GM12865 (cell line): ENCODE measurements at regions not wholly inside any gene's neighbourhood (a gene's known extent, or its start where the extent isn't known, plus 50 kb on each side); places are given as distances from the start of the nearest gene placed in this dataset.

Source experiments
- DNase-seq: peaks from one replicate; pipeline ENCODE4 v3.0.0; 2010; ENCODE audit warnings: low read depth
- H3K4me3 ChIP-seq: 2 replicates; pipeline ENCODE4 v1.5.1; 2011; ENCODE audit warnings: mild to moderate bottlenecking, low read depth, low read length, control low read depth
- CTCF ChIP-seq: IDR thresholded peaks from 2 replicates; pipeline ENCODE4 v1.5.1; 2011; ENCODE audit warnings: low read length, control low read depth, low read depth, inconsistent platforms; ENCODE audit not compliant: insufficient read depth; ENCODE audit errors: missing control alignments

- H3K4me3 ChIP-seq = no peak overlapping the region
- no peak for DNase-seq
- no peak for TF ChIP-seq CTCF
These were observed 907.5 kb upstream of the SLC10A2 start for GRCh38 chr13:103973740-103974139.

GRCh38 chr13:103969520-103970050 lies 903.4 kb upstream of the SLC10A2 start:
- no peak for DNase-seq
- no peak for TF ChIP-seq CTCF

GRCh38 chr13:103965506-103966243 lies 899.5 kb upstream of the SLC10A2 start:
- H3K4me3 ChIP-seq = no peak overlapping the region
- TF ChIP-seq CTCF = no peak
- DNase-seq = no peak

More at GRCh38 chr13:103969520-103970050, 903.4 kb upstream of the SLC10A2 start:
- H3K4me3 ChIP-seq = no peak overlapping the region

GRCh38 chr13:103961784-103962183 lies 895.6 kb upstream of the SLC10A2 start:
- no peak for DNase-seq
- H3K4me3 ChIP-seq = no peak overlapping the region
- TF ChIP-seq CTCF = no peak

GRCh38 chr13:103961129-103961528 lies 894.9 kb upstream of the SLC10A2 start:
- TF ChIP-seq CTCF = no peak
- H3K4me3 ChIP-seq = no peak overlapping the region
- no peak for DNase-seq

- no peak overlapping the region for H3K4me3 ChIP-seq
- no peak for DNase-seq
- TF ChIP-seq CTCF = no peak
These were observed 893.8 kb upstream of the SLC10A2 start for GRCh38 chr13:103960001-103960400.

GRCh38 chr13:103958691-103959090 lies 892.5 kb upstream of the SLC10A2 start:
- no peak for TF ChIP-seq CTCF
- no peak overlapping the region for H3K4me3 ChIP-seq
- no peak for DNase-seq
